ENCODE measurements at regions not wholly inside any gene's neighbourhood (a gene's known extent, or its start where the extent isn't known, plus 50 kb on each side); places are given as distances from the start of the nearest gene placed in this dataset.

- TF ChIP-seq CTCF (IDR thresholded peaks at IDR 0.05) (no peak), EZH2 (IDR thresholded peaks at IDR 0.05; ENCODE audit: borderline replicate concordance, insufficient read depth, low read depth, low read length, poor library complexity, severe bottlenecking) (no peak)
Measured at GRCh38 chr16:17657045-17657444, 186.3 kb upstream of the XYLT1 start.

All from B cell (primary cell).